Choroid plexus epithelial cell (primary cell): ENCODE measurements at regions not wholly inside any gene's neighbourhood (a gene's known extent, or its start where the extent isn't known, plus 50 kb on each side); places are given as distances from the start of the nearest gene placed in this dataset.

ENCODE experiments used
- DNase-seq: peaks from one replicate; pipeline ENCODE4 v3.0.0-alpha.2; 2010; ENCODE audit warnings: low read depth
- H3K4me3 ChIP-seq: 2 replicates; pipeline ENCODE4 v1.5.1; 2011; ENCODE audit warnings: low read depth, mild to moderate bottlenecking, control low read depth, low read length, moderate library complexity
- CTCF ChIP-seq: conservative IDR thresholded peaks from 2 replicates; pipeline ENCODE4 v1.5.1; 2011; ENCODE audit warnings: low read depth, mild to moderate bottlenecking, control low read depth, inconsistent platforms, low read length, moderate library complexity

- no peak overlapping the region for H3K4me3 ChIP-seq
- TF ChIP-seq CTCF = no peak
- DNase-seq = no peak
These were observed 237.2 kb upstream of the PITX2 start for GRCh38 chr4:110860125-110860524.

GRCh38 chr4:110860901-110861300, 238.0 kb upstream of the PITX2 start:
- no peak for TF ChIP-seq CTCF
- DNase-seq = no peak
- no peak overlapping the region for H3K4me3 ChIP-seq

- DNase-seq = peak; percentile 35
- H3K4me3 ChIP-seq = no peak overlapping the region
- no peak for TF ChIP-seq CTCF
These were observed 242.9 kb upstream of the PITX2 start for GRCh38 chr4:110865611-110866259.

GRCh38 chr4:110867251-110867960, 244.5 kb upstream of the PITX2 start:
- no peak for TF ChIP-seq CTCF
- no peak for DNase-seq

DNA sequence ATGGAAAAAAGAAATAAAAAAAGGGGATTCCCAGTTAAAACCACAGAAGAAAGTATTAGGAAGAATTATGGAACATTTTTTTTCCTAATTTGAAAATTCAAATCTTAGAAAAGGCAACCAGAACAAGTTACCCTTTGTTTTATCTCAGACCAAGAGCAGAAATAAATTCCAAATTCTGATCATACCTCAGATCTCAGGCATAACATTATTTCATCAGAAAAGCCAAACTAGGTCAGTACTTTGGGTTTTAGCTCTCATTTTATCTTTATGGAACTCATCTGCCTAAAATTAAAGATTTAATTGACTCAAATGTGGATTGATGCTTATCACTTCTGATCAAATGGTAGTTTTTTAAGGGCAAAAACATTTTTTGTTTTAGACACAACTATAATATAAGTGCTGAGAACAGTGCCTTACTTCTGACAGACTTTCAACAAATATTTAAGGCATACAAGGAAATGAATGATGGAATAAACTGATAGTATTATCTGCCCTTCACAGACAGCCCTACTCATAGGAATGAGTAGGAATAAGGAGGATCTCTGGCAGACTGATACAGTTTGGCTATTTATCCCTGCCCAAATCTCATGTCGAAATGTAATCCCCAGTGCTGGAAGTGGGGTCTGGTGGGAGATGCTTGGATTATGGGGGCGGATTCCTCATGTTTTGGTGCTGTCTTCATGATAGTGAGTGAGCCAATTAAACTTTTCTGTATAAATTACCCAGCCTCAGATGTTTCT, 245.3 kb upstream of the PITX2 start:
- TF ChIP-seq CTCF = no peak
- no peak overlapping the region for H3K4me3 ChIP-seq
- DNase-seq = no peak

More at GRCh38 chr4:110867251-110867960, 244.5 kb upstream of the PITX2 start:
- no peak overlapping the region for H3K4me3 ChIP-seq

- no peak for DNase-seq
- no peak overlapping the region for H3K4me3 ChIP-seq
- TF ChIP-seq CTCF = no peak
These were observed 246.2 kb upstream of the PITX2 start for GRCh38 chr4:110869114-110869513.
